ENCODE measurements at regions not wholly inside any gene's neighbourhood (a gene's known extent, or its start where the extent isn't known, plus 50 kb on each side); places are given as distances from the start of the nearest gene placed in this dataset.
"Not testable (repeated sequence)": the region's sequence is repeated elsewhere in the genome, so short reads cannot be mapped to it uniquely, and the experiment has no call there.

DNA sequence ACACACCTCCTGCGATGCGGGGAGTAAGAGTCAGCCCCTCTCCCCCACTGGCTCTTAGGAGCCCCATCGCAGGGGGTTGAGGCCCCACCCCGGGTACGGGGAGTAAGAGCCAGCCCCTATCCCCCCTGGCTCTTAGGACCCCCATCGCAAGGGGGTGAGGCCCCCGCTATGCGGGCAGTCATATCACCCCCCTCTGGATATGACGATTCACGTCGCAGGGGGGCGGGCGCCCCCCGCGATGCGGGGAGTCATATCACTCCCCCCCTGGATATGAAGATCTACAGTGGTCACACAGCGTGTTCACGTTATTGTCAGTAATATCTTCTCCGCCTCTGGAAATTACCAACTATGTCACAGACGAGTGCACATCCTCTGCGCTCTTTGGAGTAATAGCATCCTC is 61.1 kb downstream of the DEFB131A start:
- not testable (repeated sequence) for DNase-seq (ENCODE audit: low read depth)

DNA sequence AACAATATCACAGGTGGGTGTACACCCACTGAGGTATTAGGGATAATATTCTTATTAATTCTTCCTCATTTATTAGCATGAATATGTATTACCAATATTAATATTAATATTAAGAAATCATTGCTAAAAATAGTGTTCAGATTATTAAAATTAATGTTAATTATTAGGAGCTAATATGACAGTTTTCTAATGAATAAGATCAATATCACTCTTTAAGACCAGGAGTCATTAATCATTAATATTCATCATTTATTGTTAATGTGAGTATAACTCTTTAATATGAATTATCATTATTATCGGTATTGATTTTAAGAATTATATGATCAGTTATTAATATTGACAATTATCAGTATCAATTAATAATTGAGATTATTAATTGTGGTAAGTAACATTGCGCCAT is 62.5 kb downstream of the DEFB131A start:
- not testable (repeated sequence) for DNase-seq (ENCODE audit: low read depth)

DNA sequence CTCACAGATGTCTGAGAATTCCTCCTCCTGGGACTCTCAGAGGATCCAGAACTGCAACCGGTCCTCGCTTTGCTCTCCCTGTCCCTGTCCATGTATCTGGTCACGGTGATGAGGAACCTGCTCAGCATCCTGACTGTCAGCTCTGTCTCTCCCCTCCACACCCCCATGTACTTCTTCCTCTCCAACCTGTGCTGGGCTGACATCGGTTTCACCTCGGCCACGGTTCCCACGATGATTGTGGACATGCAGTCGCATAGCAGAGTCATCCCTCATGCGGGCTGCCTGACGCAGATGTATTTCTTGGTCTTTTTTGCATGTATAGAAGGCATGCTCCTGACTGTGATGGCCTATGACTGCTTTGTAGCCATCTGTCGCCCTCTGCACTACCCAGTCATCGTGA is 68.7 kb downstream of the DEFB131A start:
- DNase-seq (ENCODE audit: low read depth) = not testable (repeated sequence)

DNA sequence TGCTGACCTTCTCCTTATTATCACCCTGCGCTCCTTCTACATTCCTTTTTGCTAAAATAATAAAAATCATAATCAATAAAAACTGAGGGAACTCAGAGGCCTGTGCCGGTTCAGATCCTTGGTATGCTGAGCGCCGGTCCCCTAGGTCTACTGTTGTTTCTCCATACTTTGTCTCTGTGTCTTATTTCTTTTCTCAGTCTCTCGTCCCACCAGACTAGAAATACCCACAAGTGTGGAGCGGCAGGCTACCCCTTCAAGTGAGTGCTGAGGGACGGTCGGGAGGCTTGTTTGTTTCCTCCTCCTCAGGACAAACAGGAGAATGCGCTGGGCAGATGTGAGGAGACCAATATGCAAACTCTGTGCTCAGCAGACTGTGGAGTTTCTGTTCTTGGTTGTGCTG is 75.4 kb downstream of the DEFB131A start:
- DNase-seq (ENCODE audit: low read depth) = not testable (repeated sequence)

DNA sequence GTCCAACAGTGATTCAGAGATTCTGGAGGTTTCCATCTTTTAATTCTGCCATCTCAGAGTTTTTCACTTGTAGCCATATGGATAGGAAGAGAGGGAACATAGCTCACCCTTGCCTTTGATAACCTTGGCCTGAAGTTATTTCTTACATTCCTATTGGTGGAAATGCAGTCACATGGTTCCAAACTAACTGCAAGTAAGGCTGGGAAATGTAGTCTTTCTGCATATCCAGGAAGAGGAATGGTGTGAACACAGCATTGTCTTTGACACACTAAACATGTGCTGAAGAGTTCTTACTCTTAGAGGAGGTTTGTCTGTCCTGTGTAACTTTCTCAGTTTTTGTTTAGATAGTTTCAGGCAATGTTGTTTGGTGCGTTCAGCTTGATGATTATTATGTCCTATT is 78.7 kb downstream of the DEFB131A start:
- DNase-seq (ENCODE audit: low read depth) = peak; percentile 10

DNA sequence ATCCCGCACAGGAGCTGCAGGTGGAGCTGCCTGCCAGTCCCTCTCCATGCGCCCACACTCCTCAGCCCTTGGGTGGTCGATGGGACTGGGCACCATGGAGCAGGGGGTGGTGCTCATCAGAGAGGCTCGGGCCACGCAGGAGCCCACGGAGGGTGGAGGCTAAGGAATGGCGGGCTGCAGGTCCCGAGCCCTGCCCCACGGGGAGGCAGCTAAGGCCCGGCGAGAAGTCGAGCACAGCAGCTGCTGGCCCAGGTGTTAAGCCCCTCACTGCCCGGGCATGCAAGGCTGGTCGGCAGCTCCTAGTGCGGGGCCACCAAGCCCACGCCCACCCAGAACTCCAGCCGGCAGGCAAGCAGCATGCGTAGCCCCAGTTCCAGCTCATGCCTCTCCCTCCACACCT is 80.2 kb downstream of the DEFB131A start:
- DNase-seq (ENCODE audit: low read depth) = not testable (repeated sequence)

DNA sequence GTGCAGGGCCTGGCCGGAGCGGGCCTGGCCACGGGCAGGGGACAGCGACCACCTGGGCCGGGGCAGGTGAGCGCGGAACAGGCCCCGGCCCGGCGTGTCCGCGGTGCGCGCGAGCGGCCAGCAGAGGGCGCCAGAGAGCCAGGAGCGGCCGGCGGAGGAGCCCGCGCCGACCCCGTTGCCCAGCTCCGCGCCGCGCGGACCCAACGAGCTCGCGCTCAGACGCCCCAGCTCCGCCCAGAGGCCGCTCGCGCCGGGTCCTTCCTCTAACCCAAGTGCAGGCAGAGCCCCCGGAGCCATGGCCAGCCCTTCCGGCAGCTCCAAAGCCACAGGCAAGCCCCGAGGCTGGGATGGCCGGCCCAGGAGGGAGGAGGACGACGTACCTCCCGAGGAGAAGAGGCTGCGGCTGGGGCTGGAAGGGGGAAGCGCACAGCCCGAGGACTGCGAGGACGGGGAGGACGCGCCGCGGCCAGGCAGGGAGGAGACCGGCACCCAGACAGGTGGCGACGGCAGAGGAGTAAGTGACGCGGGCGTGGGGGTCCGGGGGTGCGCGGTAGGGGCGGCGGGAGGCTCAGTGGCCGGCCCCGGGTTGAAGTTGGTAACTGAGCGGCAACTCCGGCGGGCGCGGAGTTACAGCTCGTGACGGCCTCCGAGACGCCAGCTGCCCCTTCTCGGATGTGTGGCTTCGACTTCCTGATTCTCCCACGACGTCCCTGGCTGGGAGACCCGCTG is 88.1 kb downstream of the DEFB131A start:
- DNase-seq (ENCODE audit: low read depth) = peak; percentile 67

DNA sequence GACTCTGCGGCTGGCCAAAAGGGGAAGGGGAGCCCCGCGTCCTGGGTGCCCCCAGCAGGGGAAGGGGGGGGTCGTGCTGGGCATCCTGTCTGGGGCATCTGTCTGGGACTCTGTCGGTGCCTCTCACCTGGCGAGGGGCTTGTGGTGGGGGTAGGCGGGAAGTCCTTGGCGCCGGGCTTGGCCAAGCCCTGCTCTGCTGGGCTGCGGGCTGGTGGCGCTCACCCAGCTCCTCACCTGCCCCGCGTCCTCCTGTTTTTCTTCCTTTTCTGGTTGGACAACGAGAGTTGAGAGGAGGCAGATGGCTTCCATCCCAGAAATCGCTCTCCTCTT is 88.6 kb downstream of the DEFB131A start:
- DNase-seq (ENCODE audit: low read depth) = not testable (repeated sequence)

DNA sequence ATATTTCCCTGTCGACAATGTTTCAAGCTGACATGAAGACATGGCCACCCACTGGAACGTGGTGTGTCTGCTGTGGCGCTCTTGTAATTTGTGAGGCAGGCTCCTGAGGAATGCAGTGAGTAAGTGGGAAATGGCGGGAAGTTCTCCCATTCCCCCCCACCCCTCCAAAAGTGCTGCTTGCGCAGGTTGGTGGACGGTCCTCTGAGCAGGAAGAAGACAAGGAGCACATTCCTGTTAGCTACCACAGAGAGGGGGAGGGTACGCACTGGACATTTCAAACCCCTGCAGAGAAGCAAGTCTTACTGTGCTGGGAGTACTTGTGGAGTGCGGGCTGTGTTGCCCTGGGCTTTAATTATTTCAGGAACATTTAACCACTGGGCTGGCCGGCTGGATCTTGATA is 92.9 kb downstream of the DEFB131A start:
- peak; percentile 62 for DNase-seq (ENCODE audit: low read depth)

DNA sequence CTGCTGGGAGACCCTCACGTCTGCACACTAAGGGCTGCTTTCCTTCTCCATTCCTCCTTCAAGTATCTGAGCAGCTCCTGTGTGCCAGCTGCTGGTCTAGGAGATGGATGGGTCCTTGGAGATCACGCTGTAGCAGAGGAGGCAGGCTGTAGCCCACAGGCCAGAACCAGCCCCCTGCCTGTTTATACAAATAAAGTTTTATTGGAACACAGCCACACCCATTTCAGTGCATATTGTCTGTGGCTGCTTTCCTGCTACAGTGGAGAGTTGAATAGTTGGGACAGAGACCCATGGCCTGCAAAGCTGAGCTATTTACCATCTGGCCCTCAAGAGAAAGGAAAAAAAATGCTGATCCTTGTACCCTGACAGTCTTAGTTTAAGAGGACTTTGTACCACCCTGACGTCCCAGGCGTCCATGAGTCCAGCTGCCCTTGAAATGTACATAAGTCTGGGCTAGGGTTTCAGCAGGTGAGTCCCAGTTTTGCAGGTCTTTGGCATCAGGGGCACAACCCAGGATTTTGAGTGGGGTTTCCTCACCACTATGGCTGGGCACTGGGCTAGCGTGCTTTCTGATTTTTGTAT is 95.8 kb downstream of the DEFB131A start:
- DNase-seq (ENCODE audit: low read depth) = not testable (repeated sequence)

DNA sequence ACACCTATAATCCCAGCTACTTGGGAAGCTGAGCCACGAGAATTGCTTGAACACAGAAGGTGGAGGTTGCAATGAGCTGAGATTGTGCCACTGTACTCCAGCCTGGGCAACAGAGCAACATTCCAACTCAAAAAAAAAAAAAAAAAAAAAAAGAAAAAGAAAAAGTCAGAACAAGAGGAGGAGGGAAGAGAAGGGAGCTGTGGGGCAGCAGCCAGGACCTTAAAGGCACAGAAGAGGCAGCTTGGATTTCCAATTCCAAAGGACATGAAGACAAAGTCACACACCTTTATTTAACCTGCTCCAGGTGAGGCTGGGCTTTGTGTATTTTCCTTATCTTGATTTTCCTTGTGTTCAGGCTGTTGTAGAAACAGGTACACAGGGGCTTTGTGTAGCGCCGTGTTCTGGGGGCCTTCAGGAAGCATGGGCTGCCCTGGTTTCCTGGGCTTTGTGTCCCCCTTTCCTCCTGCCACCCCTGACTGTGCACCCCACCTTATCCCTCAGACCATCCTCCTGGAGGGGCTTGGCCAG is 97.2 kb downstream of the DEFB131A start:
- DNase-seq (ENCODE audit: low read depth) = not testable (repeated sequence)

DNA sequence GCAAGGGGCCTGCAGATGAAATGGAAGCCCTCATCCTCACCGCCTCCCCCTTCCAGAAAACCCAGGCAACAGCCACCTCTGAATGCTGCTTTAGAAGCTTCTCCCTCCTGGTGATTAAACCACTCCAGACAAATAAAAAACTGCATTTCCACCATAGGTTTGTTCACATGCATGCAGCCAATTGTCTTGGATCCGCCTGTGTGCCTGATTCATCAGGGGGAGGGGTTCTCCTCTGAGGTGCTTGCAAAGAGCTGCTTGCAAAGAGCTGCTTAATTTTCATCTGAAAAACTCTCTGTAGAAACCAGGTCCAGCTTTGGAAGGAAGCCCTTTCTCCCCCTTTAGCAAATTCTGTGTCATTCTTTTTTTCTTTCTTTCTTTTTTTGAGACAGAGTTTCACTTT is 100.6 kb downstream of the DEFB131A start:
- peak; percentile 19 for DNase-seq (ENCODE audit: low read depth)

DNA sequence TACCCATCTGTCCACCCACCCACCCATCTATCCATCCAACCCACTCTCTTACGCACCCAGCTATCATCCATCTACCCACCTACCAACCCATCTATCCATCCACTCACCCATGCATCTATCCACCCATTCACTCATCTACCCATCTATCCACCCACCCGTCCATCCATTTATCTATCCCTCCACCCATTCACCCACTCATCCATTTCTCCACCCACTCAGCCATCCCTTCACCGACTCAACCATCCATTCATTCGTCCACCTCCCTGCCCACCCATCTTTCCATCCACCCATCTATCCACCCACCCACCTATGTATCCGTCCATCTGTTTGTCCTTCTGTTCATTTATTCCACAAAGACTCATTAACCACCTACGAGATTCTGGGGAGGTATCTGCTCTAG is 103.3 kb downstream of the DEFB131A start:
- DNase-seq (ENCODE audit: low read depth) = not testable (repeated sequence)

DNA sequence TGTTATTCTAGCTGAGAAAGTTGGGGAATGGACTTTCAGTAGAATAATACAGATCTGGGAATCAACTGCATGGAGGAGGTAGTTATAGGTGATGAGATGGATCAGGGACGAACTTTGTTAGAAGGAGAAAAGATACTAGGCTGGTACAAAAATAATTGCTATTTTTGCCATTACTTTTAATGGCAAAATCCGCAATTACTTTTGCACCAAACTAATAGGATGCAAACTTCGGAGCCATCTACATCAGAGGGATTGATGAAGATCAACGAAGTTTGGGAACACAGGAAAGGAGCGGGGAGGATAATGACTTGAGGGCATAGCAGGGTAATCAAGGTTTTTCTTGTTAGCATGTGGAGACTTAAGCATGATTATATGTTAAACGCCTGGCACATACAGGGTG is 111.9 kb downstream of the DEFB131A start:
- not testable (repeated sequence) for DNase-seq (ENCODE audit: low read depth)

DNA sequence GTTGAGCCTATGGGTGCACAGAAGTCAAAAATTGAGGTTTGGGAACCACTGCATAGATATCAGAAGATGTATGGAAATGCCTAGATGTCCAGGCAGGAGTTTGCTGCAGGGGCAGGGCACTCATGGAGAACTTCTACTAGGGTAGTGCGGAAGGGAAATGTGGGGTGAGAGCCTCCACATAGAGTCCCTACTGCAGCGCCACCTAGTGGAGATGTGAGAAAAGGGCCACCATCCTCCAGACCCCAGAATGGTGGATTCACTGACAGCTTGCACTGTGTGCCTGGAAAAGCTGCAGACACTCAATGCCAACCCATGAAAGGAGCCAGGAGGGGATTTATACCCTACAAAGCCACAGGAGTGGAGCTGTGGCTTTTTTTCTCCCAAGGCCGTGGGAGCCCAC is 133.7 kb downstream of the DEFB131A start:
- not testable (repeated sequence) for DNase-seq (ENCODE audit: low read depth)

DNA sequence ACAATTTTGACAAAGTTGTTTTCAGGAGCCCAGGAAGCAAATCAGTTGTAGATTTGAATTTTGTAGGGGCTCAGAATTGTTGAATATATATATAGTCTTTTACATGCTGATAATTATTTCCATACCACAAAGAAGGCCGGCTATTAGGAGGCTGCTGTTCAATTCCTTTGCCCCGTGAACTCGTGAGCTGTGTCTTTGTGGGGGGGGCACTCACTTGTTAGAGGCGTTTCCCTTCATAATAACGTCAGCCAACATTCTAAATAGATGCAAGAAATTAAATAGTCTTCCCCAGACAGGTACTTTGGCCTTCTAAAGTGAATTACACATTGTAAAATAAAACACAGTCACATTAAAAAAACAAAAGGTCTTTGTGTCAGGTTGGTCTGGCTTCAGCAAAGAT is 138.7 kb downstream of the DEFB131A start:
- DNase-seq (ENCODE audit: low read depth) = not testable (repeated sequence)

DNA sequence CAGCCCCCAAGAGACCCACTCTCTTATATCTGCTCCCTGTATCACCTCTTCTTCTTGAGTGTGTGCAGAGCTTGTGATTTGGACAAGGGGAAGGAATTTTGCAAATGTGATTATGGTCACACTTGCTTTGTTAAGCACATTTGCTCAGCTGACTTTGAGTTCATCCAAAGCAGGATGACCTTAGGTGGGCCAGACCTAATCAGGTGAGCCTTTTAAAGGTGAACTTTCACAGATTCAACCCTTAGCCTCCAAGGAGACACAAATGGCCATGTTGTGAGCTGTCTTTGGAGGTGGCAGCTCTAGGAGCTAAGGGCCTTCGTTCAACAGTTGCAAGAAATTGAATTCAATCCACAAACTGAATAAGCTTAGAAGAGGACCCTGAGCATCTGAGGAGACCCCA is 147.8 kb downstream of the DEFB131A start:
- DNase-seq (ENCODE audit: low read depth) = no peak

DNA sequence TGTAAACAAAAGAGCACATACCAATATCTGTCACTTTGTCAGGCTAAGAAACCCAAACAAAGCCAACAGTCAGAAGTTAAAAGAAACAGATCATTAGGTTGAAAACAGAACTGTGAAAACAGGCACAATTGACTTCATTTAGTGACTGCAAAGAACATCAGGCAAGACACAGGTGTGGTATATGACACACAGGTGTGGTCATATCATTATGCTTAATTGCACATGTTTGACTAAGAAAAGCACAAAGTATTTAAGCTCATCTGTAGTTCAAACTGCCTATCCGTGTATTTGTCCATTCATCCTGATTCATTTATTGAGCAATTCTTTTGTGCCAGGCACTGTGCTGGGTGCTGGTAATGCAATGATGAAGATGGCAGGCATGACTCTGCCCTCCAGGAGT is 150.7 kb downstream of the DEFB131A start:
- DNase-seq (ENCODE audit: low read depth) = no peak

DNA sequence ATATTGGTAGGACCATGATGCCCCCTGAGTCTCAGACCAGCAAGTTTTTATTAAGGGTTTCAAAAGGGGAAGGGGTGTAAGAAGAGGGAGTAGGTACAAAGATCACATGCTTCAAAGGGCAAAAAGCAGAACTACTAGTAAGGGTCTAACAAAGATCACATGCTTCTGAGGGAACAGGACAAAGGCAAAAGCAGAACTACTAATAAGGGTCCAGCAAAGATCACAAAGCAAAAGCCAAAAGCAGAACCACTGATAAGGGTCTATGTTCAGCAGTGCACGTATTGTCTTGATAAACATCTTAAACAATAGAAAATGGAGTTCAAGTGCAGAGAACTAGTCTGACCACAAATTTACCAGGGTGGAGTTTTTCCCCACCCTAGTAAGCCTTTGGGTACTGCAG is 151.3 kb downstream of the DEFB131A start:
- not testable (repeated sequence) for DNase-seq (ENCODE audit: low read depth)

DNA sequence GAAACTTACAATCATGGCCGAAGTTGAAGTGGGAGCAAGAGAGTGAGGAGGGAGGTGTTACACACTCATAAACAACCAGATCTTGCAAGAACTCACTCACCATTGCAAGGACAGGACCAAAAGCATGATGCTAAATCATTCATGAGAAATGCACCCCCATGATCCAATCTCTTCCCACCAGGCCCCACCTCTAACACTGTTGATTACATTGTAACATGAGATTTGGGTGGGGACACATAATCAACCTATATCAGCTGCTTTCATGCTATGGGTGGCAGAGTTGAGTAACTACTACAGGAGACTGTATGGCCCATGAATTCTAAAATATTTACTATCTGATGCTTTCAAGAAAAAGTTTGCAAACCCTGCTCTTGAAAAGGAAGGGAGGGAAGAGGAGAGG is 155.1 kb downstream of the DEFB131A start:
- no peak for DNase-seq (ENCODE audit: low read depth)

DNA sequence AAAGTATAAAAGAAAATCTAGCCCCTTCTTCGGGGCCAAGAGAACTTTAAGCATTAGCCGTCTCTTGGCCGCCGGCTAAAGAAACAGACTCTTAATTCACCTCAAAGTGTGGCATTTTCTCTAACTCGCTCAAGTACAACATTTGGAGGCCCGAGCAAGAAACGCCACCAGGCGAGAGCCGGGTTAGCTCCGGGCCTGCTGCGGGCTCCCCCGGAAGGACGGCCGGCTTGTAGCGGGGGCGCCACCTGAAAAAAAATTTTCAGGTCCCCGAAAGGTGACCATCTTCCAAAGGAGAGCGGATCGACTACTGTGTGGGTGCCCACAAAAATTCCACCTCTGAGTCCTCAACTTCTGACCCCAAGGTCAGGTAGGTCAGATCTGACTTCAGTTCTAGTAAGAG is 156.0 kb downstream of the DEFB131A start:
- DNase-seq (ENCODE audit: low read depth) = no peak

DNA sequence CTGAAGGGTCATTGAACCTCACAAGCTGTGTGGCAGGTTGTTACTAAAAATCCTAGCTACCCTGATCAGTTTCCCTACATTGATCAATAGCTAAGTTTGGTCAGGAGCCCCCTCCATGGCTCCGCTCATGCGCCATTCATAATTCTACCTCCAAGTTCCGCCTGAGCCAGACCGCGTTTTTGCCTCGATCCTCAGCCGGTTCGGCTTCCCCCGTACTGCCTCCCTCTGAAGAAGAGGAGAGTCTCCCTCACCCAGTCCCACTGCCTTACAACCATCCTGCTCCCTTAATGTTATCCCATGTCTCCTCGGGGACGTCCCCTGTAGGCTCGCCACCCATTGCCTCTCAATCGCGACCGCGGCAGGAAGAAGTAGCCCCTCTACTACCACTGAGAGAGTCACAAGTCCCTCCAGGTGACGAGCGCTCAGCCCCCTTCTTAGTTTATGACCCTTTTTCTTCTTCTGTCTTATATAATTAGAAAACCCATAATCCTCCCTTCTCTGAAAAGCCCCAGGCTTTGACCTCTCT is 158.2 kb downstream of the DEFB131A start:
- no peak for DNase-seq (ENCODE audit: low read depth)

All from HT1080 (cell line).